OCI-LY1 (cell line): ENCODE measurements at regions not wholly inside any gene's neighbourhood (a gene's known extent, or its start where the extent isn't known, plus 50 kb on each side); places are given as distances from the start of the nearest gene placed in this dataset.

Source experiments
- EZH2 ChIP-seq: fragments of 200-600 bp; sonication (generic), shearing (Covaris generic); IDR thresholded peaks from 2 replicates; pipeline ENCODE4 v1.8.0; 2017; ENCODE audit warnings: borderline replicate concordance, mixed run types, mild to moderate bottlenecking, antibody characterized with exemption, low read length, moderate library complexity, mixed read lengths
- TF ChIP-seq, protein P1 (sequence below): fragments of 200-600 bp; sonication (generic), shearing (Covaris generic); IDR thresholded peaks from 2 replicates; pipeline ENCODE4 v1.5.1; 2017; ENCODE audit warnings: mild to moderate bottlenecking, antibody characterized with exemption, low read length, moderate library complexity, mixed read lengths

DNA sequence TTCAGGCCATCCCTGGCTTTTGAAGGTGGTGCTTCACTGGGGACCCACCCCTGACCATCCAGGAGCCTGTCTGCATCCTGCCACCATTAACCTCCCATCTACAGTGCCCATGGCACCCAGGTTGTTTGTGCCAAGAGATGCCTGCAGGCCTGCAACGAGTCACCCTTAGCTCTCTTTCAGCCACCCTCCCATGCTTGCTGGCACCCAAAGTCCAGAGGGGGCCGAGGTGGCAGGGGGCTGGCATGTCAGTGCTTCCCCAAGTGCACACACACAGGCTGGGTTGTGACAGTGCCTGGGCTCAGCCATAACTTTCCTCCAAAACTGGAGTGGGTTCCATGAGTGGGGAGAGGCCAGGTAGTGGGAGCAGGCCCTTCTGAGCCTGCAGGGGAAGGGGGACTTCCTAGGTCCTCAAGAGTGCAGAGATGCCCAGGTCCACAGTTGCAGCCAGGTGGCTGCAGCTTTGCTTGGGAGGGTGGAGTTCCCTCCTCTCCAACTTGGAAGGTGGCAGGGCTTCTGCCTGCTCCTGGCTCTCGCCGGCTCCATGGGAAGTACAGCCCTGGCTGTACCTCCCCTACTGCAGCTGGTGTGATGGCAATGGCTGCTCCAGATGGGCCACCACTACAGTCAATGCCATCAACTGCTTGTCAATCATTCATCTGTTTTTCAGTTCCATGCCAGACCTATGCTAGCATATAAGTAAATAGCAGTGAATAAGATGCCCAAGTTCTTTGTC is 235.9 kb upstream of the GIMD1 start:
- TF ChIP-seq, protein P1, sequence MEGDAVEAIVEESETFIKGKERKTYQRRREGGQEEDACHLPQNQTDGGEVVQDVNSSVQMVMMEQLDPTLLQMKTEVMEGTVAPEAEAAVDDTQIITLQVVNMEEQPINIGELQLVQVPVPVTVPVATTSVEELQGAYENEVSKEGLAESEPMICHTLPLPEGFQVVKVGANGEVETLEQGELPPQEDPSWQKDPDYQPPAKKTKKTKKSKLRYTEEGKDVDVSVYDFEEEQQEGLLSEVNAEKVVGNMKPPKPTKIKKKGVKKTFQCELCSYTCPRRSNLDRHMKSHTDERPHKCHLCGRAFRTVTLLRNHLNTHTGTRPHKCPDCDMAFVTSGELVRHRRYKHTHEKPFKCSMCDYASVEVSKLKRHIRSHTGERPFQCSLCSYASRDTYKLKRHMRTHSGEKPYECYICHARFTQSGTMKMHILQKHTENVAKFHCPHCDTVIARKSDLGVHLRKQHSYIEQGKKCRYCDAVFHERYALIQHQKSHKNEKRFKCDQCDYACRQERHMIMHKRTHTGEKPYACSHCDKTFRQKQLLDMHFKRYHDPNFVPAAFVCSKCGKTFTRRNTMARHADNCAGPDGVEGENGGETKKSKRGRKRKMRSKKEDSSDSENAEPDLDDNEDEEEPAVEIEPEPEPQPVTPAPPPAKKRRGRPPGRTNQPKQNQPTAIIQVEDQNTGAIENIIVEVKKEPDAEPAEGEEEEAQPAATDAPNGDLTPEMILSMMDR = no peak
- TF ChIP-seq EZH2 = no peak
